Stimulated activated CD8-positive, alpha-beta memory T cell treated with anti-CD3 and anti-CD28 coated beads, Interleukin-2, amount 100 ng/mL, for 48 hours (primary cell): ENCODE measurements at regions not wholly inside any gene's neighbourhood (a gene's known extent, or its start where the extent isn't known, plus 50 kb on each side); places are given as distances from the start of the nearest gene placed in this dataset.
"Not testable (repeated sequence)": the region's sequence is repeated elsewhere in the genome, so short reads cannot be mapped to it uniquely, and the experiment has no call there.

Experiments
- DNase-seq, 2 donors: peaks; one replicate each; pipeline ENCODE4 v3.0.0-alpha.2; 2020; ENCODE audit warnings: low read depth in 2 of 2

GRCh38 chr5:135279328-135279727 lies 119.7 kb downstream of the MACROH2A1 start:
- DNase-seq, result no peak

GRCh38 chr5:135276151-135276550 lies 122.9 kb downstream of the MACROH2A1 start:
- no peak for DNase-seq

- no peak for DNase-seq
Observed at GRCh38 chr5:135273212-135273611, 125.8 kb downstream of the MACROH2A1 start.

- no peak for DNase-seq
Observed at GRCh38 chr5:135272311-135272805, 126.7 kb downstream of the MACROH2A1 start.

- DNase-seq, result no peak
Observed at GRCh38 chr5:135271533-135272310, 127.3 kb downstream of the MACROH2A1 start.

GRCh38 chr5:135269931-135270421 lies 129.1 kb downstream of the MACROH2A1 start:
- DNase-seq, result no peak

- no peak for DNase-seq
Observed at GRCh38 chr5:135269199-135269598, 129.8 kb downstream of the MACROH2A1 start.

- no peak for DNase-seq
Observed at GRCh38 chr5:135266975-135267374, 132.1 kb downstream of the MACROH2A1 start.

- no peak for DNase-seq
Observed at GRCh38 chr5:135266303-135266635, 132.8 kb downstream of the MACROH2A1 start.

- no peak for DNase-seq
Observed at GRCh38 chr5:135265497-135266302, 133.3 kb downstream of the MACROH2A1 start.

GRCh38 chr5:135264451-135265440 lies 134.3 kb downstream of the MACROH2A1 start:
- DNase-seq, result no peak

- DNase-seq, result no peak
Observed at GRCh38 chr5:135263022-135263668, 135.9 kb downstream of the MACROH2A1 start.

- DNase-seq, result no peak
Observed at GRCh38 chr5:135262364-135262763, 136.7 kb downstream of the MACROH2A1 start.

- DNase-seq, result not testable (repeated sequence)
Observed at GRCh38 chr5:135260108-135260507, 138.9 kb downstream of the MACROH2A1 start.

- DNase-seq, result no peak
Observed at GRCh38 chr5:135255461-135256178, 143.4 kb downstream of the MACROH2A1 start.

GRCh38 chr5:135254183-135254582 lies 144.8 kb downstream of the MACROH2A1 start:
- DNase-seq, result no peak

GRCh38 chr5:135253601-135254178 lies 145.3 kb downstream of the MACROH2A1 start:
- DNase-seq, result no peak

GRCh38 chr5:135251093-135251492 lies 147.9 kb downstream of the MACROH2A1 start:
- DNase-seq, result no peak

- DNase-seq, result no peak
Observed at GRCh38 chr5:135250671-135251070, 148.4 kb downstream of the MACROH2A1 start.

GRCh38 chr5:135249658-135250057 lies 149.4 kb downstream of the MACROH2A1 start:
- no peak for DNase-seq
